KMS-11 (cell line): ENCODE measurements at regions not wholly inside any gene's neighbourhood (a gene's known extent, or its start where the extent isn't known, plus 50 kb on each side); places are given as distances from the start of the nearest gene placed in this dataset.

Experiments
- H2AFZ ChIP-seq: fragments of 200-600 bp; sonication (generic); 2 replicates; pipeline ENCODE4 v1.6.1; 2016; ENCODE audit warnings: antibody characterized with exemption, mixed run types, low read depth
- H3K27ac ChIP-seq: fragments of 200-600 bp; sonication (generic); 2 replicates; pipeline ENCODE4 v1.6.1; 2016; ENCODE audit warnings: mild to moderate bottlenecking, mixed run types
- H3K27me3 ChIP-seq: fragments of 200-600 bp; sonication (generic); 2 replicates; pipeline ENCODE4 v1.6.1; 2017; ENCODE audit warnings: mild to moderate bottlenecking, low read depth, mixed run types, moderate library complexity; ENCODE audit not compliant: insufficient read depth
- H3K36me3 ChIP-seq: fragments of 200-600 bp; sonication (generic); 2 replicates; pipeline ENCODE4 v1.6.1; 2017; ENCODE audit warnings: mild to moderate bottlenecking, mixed run types; ENCODE audit not compliant: insufficient read depth
- H3K4me1 ChIP-seq: fragments of 200-600 bp; sonication (generic); 2 replicates; pipeline ENCODE4 v1.6.1; 2016; ENCODE audit warnings: mild to moderate bottlenecking, low read depth, mixed run types; ENCODE audit not compliant: poor library complexity, severe bottlenecking
- H3K4me2 ChIP-seq: fragments of 200-600 bp; sonication (generic); 2 replicates; pipeline ENCODE4 v1.7.0; 2016; ENCODE audit warnings: mild to moderate bottlenecking, mixed run types
- H3K4me3 ChIP-seq: fragments of 200-600 bp; sonication (generic); IDR thresholded peaks from 2 replicates; pipeline ENCODE4 v1.6.1; 2017; ENCODE audit warnings: low read depth, low read length, mixed read lengths; ENCODE audit not compliant: insufficient read depth
- H3K79me2 ChIP-seq: fragments of 200-600 bp; sonication (generic); 2 replicates; pipeline ENCODE4 v1.6.1; 2016; ENCODE audit warnings: low read depth, mixed run types; ENCODE audit not compliant: insufficient read depth
- H3K9ac ChIP-seq: fragments of 200-600 bp; sonication (generic); 2 replicates; pipeline ENCODE4 v1.6.1; 2016; ENCODE audit warnings: mild to moderate bottlenecking, mixed run types
- H4K20me1 ChIP-seq: fragments of 200-600 bp; sonication (generic); 2 replicates; pipeline ENCODE4 v1.6.1; 2016; ENCODE audit warnings: mild to moderate bottlenecking, mixed run types; ENCODE audit not compliant: insufficient read depth
- CTCF ChIP-seq: fragments of 200-600 bp; sonication (generic); conservative IDR thresholded peaks from 2 replicates; pipeline ENCODE4 v1.6.1; 2017; ENCODE audit warnings: low read depth, mild to moderate bottlenecking, antibody characterized with exemption, low read length, moderate library complexity, mixed read lengths

- Histone ChIP-seq H3K27me3 (no peaks in the 10 kb centered on the region), H3K36me3 (no peaks in the 10 kb centered on the region), H2AFZ (no peak overlapping the region), H3K4me3 (no peak overlapping the region), H3K4me2 (no peak overlapping the region), H4K20me1 (no peaks in the 10 kb centered on the region), H3K79me2 (no peaks in the 10 kb centered on the region), H3K27ac (no peak overlapping the region), H3K4me1 (no peaks in the 10 kb centered on the region), H3K9ac (no peak overlapping the region)
- no peak for TF ChIP-seq CTCF
Measured at GRCh38 chr11:120004723-120005122, 133.2 kb downstream of the TRIM29 start.

- Histone ChIP-seq H3K36me3 (no peaks in the 10 kb centered on the region), H3K9ac (no peak overlapping the region), H4K20me1 (no peaks in the 10 kb centered on the region), H2AFZ (no peak overlapping the region), H3K4me2 (no peak overlapping the region), H3K27me3 (no peaks in the 10 kb centered on the region), H3K4me1 (no peaks in the 10 kb centered on the region), H3K79me2 (no peaks in the 10 kb centered on the region), H3K27ac (no peak overlapping the region), H3K4me3 (no peak overlapping the region)
- no peak for TF ChIP-seq CTCF
Measured at GRCh38 chr11:120001178-120002090, 136.5 kb downstream of the TRIM29 start.

- Histone ChIP-seq H3K4me3 (no peak overlapping the region), H4K20me1 (no peaks in the 10 kb centered on the region), H3K9ac (no peak overlapping the region), H3K36me3 (no peaks in the 10 kb centered on the region), H3K27me3 (no peaks in the 10 kb centered on the region), H3K79me2 (no peaks in the 10 kb centered on the region), H3K4me2 (no peak overlapping the region), H3K27ac (no peak overlapping the region), H3K4me1 (no peaks in the 10 kb centered on the region), H2AFZ (no peak overlapping the region)
- no peak for TF ChIP-seq CTCF
Measured at GRCh38 chr11:119999220-119999619, 138.7 kb downstream of the TRIM29 start.

GRCh38 chr11:119996556-119996955 lies 141.4 kb downstream of the TRIM29 start:
- TF ChIP-seq CTCF, result no peak
- H3K27me3 ChIP-seq, result no peaks in the 10 kb centered on the region

More at GRCh38 chr11:119996556-119996955, 141.4 kb downstream of the TRIM29 start:
- no peak overlapping the region for H3K4me2 ChIP-seq
- H3K4me3 ChIP-seq, result no peak overlapping the region
- no peak overlapping the region for H3K27ac ChIP-seq
- no peaks in the 10 kb centered on the region for H3K4me1 ChIP-seq
- H3K36me3 ChIP-seq, result no peaks in the 10 kb centered on the region
- no peak overlapping the region for H3K9ac ChIP-seq
- no peaks in the 10 kb centered on the region for H3K79me2 ChIP-seq
- no peak overlapping the region for H2AFZ ChIP-seq
- H4K20me1 ChIP-seq, result no peaks in the 10 kb centered on the region
